ENCODE measurements at regions not wholly inside any gene's neighbourhood (a gene's known extent, or its start where the extent isn't known, plus 50 kb on each side); places are given as distances from the start of the nearest gene placed in this dataset.

GRCh38 chr12:126819554-126819953, 1447.4 kb upstream of the TMEM132C start:
- TF ChIP-seq CTCF (IDR thresholded peaks at IDR 0.05; ENCODE audit: insufficient read depth, low read length) (no peak), POLR2AphosphoS5 (IDR thresholded peaks at IDR 0.05; ENCODE audit: low read depth) (no peak)

All from HL-60 (cell line).